ENCODE measurements at regions not wholly inside any gene's neighbourhood (a gene's known extent, or its start where the extent isn't known, plus 50 kb on each side); places are given as distances from the start of the nearest gene placed in this dataset.
"Not testable (repeated sequence)": the region's sequence is repeated elsewhere in the genome, so short reads cannot be mapped to it uniquely, and the experiment has no call there.

DNA sequence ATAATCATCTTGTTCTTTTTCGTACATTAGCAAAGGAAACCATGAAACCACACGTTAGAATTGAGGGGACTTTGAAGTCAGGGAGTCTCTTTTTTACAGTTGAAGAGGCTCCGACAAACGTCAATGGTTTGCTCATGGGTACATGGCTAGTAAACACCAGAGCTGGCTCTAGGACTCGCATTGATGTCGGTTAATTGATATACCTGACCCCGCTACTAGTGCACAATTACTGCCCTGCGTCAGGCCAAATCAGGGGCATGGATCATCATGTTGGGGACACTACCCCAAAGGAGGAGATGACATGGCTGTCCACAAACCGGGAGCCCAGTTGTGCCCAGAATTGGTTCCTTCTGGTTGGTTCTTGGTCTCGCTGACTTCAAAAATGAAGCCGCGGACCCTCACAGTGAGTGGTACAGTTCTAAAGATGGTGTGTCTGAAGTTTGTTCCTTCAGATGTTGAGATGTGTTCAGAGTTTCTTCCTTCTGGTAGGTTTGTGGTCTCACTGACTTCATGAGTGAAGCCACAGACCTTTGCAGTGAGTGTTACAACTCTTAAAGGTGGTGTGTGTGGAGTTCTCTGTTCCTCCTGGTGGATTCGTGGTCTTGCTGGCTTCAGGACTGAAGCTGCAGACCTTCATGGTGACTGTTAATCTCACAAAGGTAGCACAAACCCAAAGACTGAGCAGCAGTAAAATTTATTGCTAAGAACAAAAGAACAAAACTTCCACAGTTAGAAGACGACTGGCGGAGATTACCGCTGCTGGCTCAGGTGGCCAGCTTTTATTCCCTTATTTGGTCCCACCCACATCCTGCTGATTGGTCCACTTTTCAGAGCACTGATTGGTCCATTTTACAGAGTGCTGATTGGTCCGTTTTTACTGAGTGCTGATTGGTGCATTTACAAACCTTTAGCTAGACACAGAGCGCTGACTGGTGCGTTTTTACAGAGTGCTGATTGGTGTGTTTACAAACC, 126.9 kb upstream of the ERRFI1 start:
- H3K9me3 ChIP-seq (ENCODE audit: control insufficient read depth, low read length, poor library complexity, severe bottlenecking): no peaks in the 10 kb centered on the region
- Mint-ChIP-seq H3K4me1 (peaks cover 29% of the 10 kb centered on the region), H3K27me3 (no peaks in the 10 kb centered on the region), H3K27ac (peak overlapping the region; percentile 96), H3K4me3 (peak overlapping the region; percentile 80), H3K36me3 (ENCODE audit: low read depth) (no peaks in the 10 kb centered on the region)
- DNase-seq (peak in 2 of 3 donors; percentile 13 to 28), ATAC-seq (peak; percentile 90)

DNA sequence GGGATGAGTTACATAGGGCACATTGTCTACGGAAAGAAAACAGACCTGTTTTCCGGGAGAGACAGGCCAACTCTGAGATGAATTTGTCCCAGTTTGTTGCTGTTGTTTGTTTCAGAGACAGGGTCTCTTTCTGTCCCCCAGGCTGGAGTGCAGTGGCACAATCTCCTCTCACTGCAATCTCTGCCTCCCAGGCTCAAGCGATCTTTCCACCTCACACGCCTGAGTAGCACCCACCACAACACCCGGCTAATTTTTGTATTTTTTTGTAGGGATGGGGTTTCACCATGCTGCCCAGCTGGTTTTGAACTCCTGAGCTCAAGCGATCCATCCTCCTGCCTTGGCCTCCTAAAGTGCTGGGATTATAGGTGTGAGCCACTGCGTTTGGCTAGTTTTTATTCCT, 125.5 kb upstream of the ERRFI1 start:
- Mint-ChIP-seq H3K4me1 (peaks cover 30% of the 10 kb centered on the region), H3K27me3 (no peaks in the 10 kb centered on the region), H3K4me3 (peak overlapping the region; percentile 28), H3K27ac (peak overlapping the region; percentile 96), H3K36me3 (ENCODE audit: low read depth) (no peaks in the 10 kb centered on the region)
- DNase-seq (no peak), ATAC-seq (no peak)
- H3K9me3 ChIP-seq (ENCODE audit: control insufficient read depth, low read length, poor library complexity, severe bottlenecking): no peaks in the 10 kb centered on the region

DNA sequence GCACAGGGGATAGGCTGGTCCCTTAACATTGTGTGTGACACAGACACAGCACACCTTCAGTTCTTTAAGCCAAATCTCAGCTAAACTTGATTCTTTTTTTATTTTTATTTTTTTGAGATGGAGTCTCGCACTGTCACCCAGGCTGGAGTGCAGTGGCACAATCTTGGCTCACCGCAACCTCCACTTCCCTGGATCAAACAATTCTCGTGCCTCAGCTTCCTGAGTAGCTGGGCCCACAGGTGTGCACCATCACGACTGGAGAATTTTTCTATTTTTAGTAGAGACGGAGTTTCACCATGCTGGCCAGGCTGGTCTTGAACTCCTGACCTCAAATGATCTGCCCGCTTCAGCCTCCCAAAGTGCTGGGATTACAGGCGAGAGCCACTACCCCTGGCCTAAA, 123.6 kb upstream of the ERRFI1 start:
- H3K4me1 Mint-ChIP-seq: peaks cover 39% of the 10 kb centered on the region
- H3K4me3 Mint-ChIP-seq; ATAC-seq; H3K36me3 Mint-ChIP-seq (ENCODE audit: low read depth); H3K9me3 ChIP-seq (ENCODE audit: control insufficient read depth, low read length, poor library complexity, severe bottlenecking); DNase-seq; H3K27me3 Mint-ChIP-seq: not testable (repeated sequence)
- peak overlapping the region; percentile 29 for H3K27ac Mint-ChIP-seq

DNA sequence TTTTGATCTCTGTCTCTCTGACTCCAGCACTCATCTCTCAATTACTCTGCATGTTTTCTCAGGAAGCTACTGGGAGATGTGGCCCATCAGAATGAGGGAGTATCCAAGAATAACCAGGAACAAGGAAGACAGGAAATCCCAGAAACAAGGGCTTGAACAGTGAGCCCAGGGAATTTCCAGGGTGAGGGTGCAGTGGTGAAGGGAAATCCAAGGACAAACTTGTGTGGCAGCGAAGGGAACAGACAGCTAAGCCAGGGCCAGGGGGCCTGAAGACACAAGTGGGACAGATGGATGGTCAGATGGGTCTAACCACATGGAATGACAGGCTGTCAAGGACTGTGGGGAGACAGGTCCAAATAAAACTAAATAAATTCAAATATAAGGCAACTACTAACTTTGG, 121.8 kb upstream of the ERRFI1 start:
- H3K27me3 Mint-ChIP-seq: peaks cover 6% of the 10 kb centered on the region
- no peak for DNase-seq
- no peak overlapping the region for H3K4me3 Mint-ChIP-seq
- ATAC-seq: no peak
- peak overlapping the region; percentile 72 for H3K27ac Mint-ChIP-seq
- no peaks in the 10 kb centered on the region for H3K36me3 Mint-ChIP-seq (ENCODE audit: low read depth)
- peaks cover 35% of the 10 kb centered on the region for H3K4me1 Mint-ChIP-seq
- H3K9me3 ChIP-seq (ENCODE audit: control insufficient read depth, low read length, poor library complexity, severe bottlenecking): no peaks in the 10 kb centered on the region

DNA sequence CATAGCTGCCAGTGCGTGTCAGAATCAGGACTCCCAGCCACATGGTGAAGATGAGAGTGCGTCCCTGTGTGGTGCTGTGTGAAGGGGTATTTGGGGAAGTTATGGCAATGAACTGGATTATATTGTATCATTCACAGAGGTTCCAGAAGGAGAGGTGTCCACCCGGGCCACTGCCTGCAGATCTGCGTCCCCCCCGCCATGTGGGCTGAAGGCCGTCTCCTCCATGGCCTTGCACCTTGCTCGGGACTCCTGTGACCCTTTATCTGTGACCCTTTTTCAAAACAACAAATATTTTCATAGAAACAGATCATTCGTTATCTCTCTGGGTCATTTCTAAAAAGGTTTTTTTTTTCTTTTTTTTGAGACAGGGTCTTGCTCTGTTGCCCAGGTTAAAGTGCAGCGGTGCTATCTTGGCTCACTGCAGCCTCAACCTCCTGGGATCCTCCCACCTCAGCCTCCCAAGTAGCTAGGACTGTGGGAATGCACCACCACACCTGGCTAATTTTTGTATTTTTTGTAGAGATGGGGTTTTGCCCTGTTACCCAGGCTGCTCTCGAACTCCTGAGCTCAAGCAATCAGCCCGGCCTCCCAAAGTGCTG, 120.2 kb upstream of the ERRFI1 start:
- no peak for DNase-seq
- Mint-ChIP-seq H3K4me1 (peaks cover 22% of the 10 kb centered on the region), H3K27ac (peak overlapping the region; percentile 14), H3K36me3 (ENCODE audit: low read depth) (no peaks in the 10 kb centered on the region), H3K4me3 (no peak overlapping the region), H3K27me3 (peaks cover 6% of the 10 kb centered on the region)
- no peak for ATAC-seq
- H3K9me3 ChIP-seq (ENCODE audit: control insufficient read depth, low read length, poor library complexity, severe bottlenecking): no peaks in the 10 kb centered on the region

DNA sequence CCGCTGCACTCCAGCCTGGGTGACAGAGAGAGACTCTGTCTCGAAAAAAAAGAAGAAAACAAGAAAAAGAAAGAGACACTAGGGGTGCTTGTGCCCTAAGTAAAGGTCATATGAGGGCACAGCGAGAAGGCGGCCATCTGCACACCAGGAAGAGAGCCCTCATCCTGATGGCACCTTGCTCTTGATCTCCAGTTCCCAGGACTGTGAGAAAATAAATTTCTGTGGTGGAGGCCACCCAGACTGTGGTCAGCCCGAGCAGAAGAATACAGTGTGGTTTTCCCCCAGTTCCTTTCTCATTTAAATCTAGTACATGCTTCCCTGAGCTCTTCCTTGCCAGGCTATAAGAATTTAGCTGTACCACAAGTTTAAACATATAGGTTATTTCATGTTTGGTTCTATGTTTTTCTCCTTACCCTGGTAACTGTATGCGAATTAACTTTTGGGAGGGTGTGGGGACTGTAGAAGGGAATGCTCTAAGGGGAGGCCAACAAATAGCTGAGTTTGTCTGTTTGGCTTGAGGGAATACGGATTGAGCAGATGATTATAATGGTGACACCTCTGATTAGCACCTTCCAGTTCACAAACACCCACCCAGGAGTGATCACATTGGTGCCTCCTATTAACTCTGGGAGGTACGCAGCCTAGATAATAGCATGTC, 119.6 kb upstream of the ERRFI1 start:
- Mint-ChIP-seq H3K27me3 (peaks cover 6% of the 10 kb centered on the region), H3K36me3 (ENCODE audit: low read depth) (no peaks in the 10 kb centered on the region), H3K4me3 (peak overlapping the region; percentile 45), H3K4me1 (peaks cover 19% of the 10 kb centered on the region), H3K27ac (peak overlapping the region; percentile 14)
- H3K9me3 ChIP-seq (ENCODE audit: control insufficient read depth, low read length, poor library complexity, severe bottlenecking): no peaks in the 10 kb centered on the region
- DNase-seq (no peak), ATAC-seq (peak; percentile 32)

DNA sequence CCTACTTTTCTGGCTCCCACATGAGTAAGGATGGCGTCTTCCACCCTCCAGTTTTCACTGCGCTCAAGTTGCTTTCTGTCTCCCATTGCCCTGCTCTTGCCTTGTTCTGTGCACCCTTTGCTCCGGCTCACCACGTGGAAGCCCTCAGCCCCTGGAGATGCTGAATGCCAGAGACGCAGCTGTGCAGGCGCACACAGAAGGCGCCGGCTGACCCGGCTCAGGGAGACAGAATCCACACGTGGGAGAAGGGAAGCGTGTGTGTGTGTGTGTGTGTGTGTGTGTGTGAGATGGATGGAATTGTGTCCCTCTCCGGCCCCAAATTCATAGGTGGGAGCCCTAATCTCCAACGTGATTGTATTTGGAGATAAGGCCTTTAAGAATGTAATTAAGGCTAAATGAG, 118.2 kb upstream of the ERRFI1 start:
- Mint-ChIP-seq H3K27me3 (peaks cover 6% of the 10 kb centered on the region), H3K4me3 (no peak overlapping the region), H3K4me1 (peaks cover 16% of the 10 kb centered on the region), H3K36me3 (ENCODE audit: low read depth) (no peaks in the 10 kb centered on the region), H3K27ac (no peak overlapping the region)
- DNase-seq (no peak), ATAC-seq (no peak)
- no peaks in the 10 kb centered on the region for H3K9me3 ChIP-seq (ENCODE audit: control insufficient read depth, low read length, poor library complexity, severe bottlenecking)

DNA sequence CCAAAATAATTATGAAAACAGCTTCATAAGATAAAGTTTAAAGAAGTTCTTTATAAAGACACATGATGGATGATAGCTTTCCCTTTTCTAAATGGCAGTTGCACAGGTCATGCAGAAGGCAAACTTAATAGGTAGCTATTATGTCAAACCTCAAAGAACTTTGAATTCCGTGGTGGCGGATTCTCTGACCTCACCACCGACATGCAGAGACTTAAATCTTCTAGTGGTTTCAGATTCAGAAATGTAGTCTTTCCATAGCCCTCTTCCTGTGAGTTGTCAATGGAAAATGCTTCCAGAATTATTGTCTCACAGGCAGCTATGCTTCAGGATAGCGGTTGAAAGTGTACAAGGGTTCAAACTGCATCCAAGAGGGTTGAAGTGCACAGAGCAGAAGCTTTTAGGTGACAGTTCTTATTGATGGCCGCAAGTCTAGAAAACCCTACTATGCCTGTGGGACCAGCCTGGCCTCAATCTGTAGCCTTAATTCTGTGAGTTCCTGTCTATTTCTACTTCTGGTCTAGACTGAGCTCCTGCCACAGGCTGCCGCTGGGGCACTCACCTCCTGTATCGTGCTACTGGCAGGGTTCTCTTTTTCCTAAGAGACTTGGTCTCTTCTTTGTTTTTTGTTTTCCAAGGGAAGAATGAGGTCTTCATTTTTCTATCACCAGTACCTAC, 117.0 kb upstream of the ERRFI1 start:
- no peak overlapping the region for H3K4me3 Mint-ChIP-seq
- H3K27ac Mint-ChIP-seq: no peak overlapping the region
- H3K9me3 ChIP-seq (ENCODE audit: control insufficient read depth, low read length, poor library complexity, severe bottlenecking): no peaks in the 10 kb centered on the region
- peaks cover 6% of the 10 kb centered on the region for H3K27me3 Mint-ChIP-seq
- peaks cover 16% of the 10 kb centered on the region for H3K4me1 Mint-ChIP-seq
- no peaks in the 10 kb centered on the region for H3K36me3 Mint-ChIP-seq (ENCODE audit: low read depth)
- no peak for DNase-seq
- no peak for ATAC-seq

DNA sequence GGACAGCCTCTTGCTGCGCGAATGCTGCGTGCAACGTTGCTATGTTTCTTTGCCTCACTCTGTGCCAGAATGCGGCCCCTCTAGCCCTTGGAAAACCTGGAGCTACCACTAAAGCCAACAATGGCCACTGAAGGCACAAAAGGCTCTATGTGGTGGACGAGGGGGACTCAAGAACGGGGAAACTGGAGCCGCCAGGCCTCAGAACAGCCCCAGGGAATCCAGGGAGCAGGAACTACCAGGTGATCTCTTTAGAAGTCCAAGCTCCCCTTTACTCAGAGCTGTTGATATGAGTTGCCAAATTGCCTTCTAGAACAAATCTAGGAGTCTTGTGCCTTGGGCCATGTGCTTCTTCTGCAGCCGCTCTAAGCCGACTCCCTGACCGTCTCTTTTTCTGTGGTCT, 113.8 kb upstream of the ERRFI1 start:
- H3K4me3 Mint-ChIP-seq: no peak overlapping the region
- ATAC-seq (no peak), DNase-seq (no peak)
- H3K9me3 ChIP-seq (ENCODE audit: control insufficient read depth, low read length, poor library complexity, severe bottlenecking): no peaks in the 10 kb centered on the region
- H3K27ac Mint-ChIP-seq: no peak overlapping the region
- peaks cover 5% of the 10 kb centered on the region for H3K4me1 Mint-ChIP-seq
- H3K27me3 Mint-ChIP-seq: peaks cover 20% of the 10 kb centered on the region
- H3K36me3 Mint-ChIP-seq (ENCODE audit: low read depth): no peaks in the 10 kb centered on the region

DNA sequence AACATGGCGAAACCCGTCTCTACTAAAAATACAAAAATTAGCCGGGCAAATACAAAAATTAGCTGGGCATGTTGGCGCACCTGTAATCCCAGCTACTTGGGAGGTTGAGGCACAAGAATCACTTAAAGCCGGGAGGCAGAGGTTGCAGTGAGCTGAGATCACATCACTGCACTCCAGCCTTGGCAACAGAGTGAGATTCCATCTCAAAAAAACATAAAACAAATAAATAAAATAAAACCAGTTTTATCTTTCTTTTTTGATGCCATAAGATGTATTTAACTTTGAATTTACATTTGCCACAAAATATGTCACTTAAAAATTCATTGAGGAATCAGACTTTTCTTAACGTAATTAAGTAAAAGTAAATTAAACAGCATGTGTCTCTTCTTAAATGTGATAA, 113.3 kb upstream of the ERRFI1 start:
- Mint-ChIP-seq H3K27me3 (peaks cover 25% of the 10 kb centered on the region), H3K4me3 (no peak overlapping the region), H3K4me1 (peaks cover 5% of the 10 kb centered on the region), H3K36me3 (ENCODE audit: low read depth) (no peaks in the 10 kb centered on the region), H3K27ac (no peak overlapping the region)
- no peaks in the 10 kb centered on the region for H3K9me3 ChIP-seq (ENCODE audit: control insufficient read depth, low read length, poor library complexity, severe bottlenecking)
- DNase-seq (no peak), ATAC-seq (no peak)

DNA sequence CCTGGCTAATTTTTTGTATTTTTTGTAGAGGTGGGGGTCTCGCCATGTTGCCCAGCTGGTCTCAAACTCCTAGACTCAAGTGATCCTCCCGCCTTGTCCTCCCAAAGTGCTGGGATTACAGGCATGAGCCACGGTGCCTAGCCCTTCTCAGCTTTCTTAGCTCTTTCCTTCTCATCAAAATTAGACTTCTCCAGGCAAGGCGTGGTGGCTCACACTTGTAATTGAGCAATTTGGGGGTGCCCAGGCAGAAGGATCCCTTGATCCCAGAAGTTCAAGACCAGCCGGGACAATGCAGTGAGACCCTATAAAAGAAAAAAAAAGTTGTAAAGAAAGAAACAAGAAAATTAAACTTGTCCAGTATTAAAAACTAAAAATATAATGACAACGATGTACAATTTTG, 112.6 kb upstream of the ERRFI1 start:
- Mint-ChIP-seq H3K27ac (no peak overlapping the region), H3K36me3 (ENCODE audit: low read depth) (no peaks in the 10 kb centered on the region), H3K27me3 (peaks cover 22% of the 10 kb centered on the region), H3K4me3 (no peak overlapping the region), H3K4me1 (peaks cover 2% of the 10 kb centered on the region)
- H3K9me3 ChIP-seq (ENCODE audit: control insufficient read depth, low read length, poor library complexity, severe bottlenecking): no peaks in the 10 kb centered on the region
- ATAC-seq (no peak), DNase-seq (no peak)

DNA sequence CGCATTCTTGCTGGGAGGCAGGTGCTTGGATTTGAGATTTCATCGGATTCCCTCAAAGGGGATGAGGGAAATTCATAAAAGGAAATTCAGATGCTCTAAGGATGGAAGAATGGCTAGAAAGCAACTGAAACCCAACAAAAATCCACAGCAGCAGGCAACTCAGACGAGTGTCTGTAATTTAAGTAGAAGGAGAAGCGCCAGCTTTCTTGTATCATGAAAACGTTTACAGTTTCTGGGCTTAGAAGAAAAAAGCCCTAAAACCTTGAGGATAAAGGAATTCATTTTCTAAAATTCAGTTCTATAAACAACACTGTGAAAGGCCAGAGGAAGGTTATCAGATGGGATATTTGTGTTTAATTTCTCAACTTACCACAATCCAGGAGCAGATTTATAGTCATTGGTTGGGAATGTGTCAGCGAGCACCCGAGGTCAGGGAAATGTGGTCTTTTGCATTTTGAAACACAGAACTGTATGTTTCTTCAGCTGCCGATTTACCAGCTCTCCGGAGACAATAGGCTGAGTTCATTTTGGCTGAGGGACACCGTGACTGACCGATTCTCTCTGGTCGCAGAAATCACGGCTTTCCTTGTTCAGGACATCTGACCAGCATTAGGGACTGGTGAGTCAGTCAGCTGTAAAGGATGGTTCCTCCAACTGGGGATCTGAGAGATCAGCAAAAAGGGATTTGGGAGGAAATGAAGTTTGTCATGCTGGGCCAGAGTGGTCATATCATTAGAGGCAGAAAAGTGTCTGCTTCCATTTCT, 111.6 kb upstream of the ERRFI1 start:
- H3K36me3 Mint-ChIP-seq (ENCODE audit: low read depth): no peaks in the 10 kb centered on the region
- no peak for DNase-seq
- no peak overlapping the region for H3K27ac Mint-ChIP-seq
- ATAC-seq: no peak
- no peaks in the 10 kb centered on the region for H3K9me3 ChIP-seq (ENCODE audit: control insufficient read depth, low read length, poor library complexity, severe bottlenecking)
- peaks cover 23% of the 10 kb centered on the region for H3K27me3 Mint-ChIP-seq
- H3K4me1 Mint-ChIP-seq: peaks cover 2% of the 10 kb centered on the region
- H3K4me3 Mint-ChIP-seq: no peak overlapping the region

Data from T-helper 17 cell (primary cell).